ACC112 (cell line): ENCODE measurements at regions not wholly inside any gene's neighbourhood (a gene's known extent, or its start where the extent isn't known, plus 50 kb on each side); places are given as distances from the start of the nearest gene placed in this dataset.

Experiments
- H2AFZ ChIP-seq: fragments of 200-600 bp; sonication (generic); one replicate; pipeline ENCODE4 v1.6.0; 2017; ENCODE audit warnings: antibody characterized with exemption, low read length; ENCODE audit not compliant: unreplicated experiment
- H3K27ac ChIP-seq: fragments of 200-600 bp; sonication (generic); 2 replicates; pipeline ENCODE4 v1.5.1; 2014; ENCODE audit warnings: low read depth, mild to moderate bottlenecking, antibody characterized with exemption, low read length, moderate library complexity
- H3K27me3 ChIP-seq: fragments of 200-600 bp; sonication (generic); 2 replicates; pipeline ENCODE4 v1.6.1; 2014; ENCODE audit warnings: mild to moderate bottlenecking, antibody characterized with exemption, low read length, moderate library complexity, mixed read lengths; ENCODE audit not compliant: insufficient read depth
- H3K36me3 ChIP-seq: fragments of 200-600 bp; sonication (generic); 2 replicates; pipeline ENCODE4 v1.6.1; 2016; ENCODE audit warnings: mild to moderate bottlenecking, antibody characterized with exemption, low read length, moderate library complexity, mixed read lengths; ENCODE audit not compliant: insufficient read depth
- H3K4me1 ChIP-seq: fragments of 200-600 bp; sonication (generic); one replicate; pipeline ENCODE4 v1.6.1; 2016; ENCODE audit warnings: low read length, mixed read lengths; ENCODE audit not compliant: insufficient read depth, unreplicated experiment, control insufficient read depth
- H3K4me3 ChIP-seq: fragments of 200-600 bp; sonication (generic); 2 replicates; pipeline ENCODE4 v1.5.1; 2014; ENCODE audit warnings: mild to moderate bottlenecking, low read depth, low read length
- H3K79me2 ChIP-seq: fragments of 200-600 bp; sonication (generic); one replicate; pipeline ENCODE4 v1.6.0; 2016; ENCODE audit warnings: low read length; ENCODE audit not compliant: control insufficient read depth, unreplicated experiment, insufficient read depth

GRCh38 chr13:91199866-91200265 is 147.6 kb upstream of the MIR17HG start:
- Histone ChIP-seq H3K4me3 (no peak overlapping the region), H3K36me3 (no peaks in the 10 kb centered on the region), H3K27ac (no peak overlapping the region), H3K79me2 (no peaks in the 10 kb centered on the region), H3K4me1 (no peaks in the 10 kb centered on the region), H2AFZ (no peak overlapping the region), H3K27me3 (peaks cover 3% of the 10 kb centered on the region; the same call in 1 of the 2 replicates)

GRCh38 chr13:91200486-91200885 is 147.0 kb upstream of the MIR17HG start:
- peaks cover 3% of the 10 kb centered on the region; the same call in 1 of the 2 replicates for H3K27me3 ChIP-seq
- H3K27ac ChIP-seq = no peak overlapping the region
- H2AFZ ChIP-seq = no peak overlapping the region
- H3K4me1 ChIP-seq = no peaks in the 10 kb centered on the region
- H3K36me3 ChIP-seq = no peaks in the 10 kb centered on the region
- H3K79me2 ChIP-seq = no peaks in the 10 kb centered on the region
- H3K4me3 ChIP-seq = no peak overlapping the region

GRCh38 chr13:91203430-91203829 is 144.1 kb upstream of the MIR17HG start:
- H3K27me3 ChIP-seq = no peaks in the 10 kb centered on the region; the same call in 1 of the 2 replicates
- H2AFZ ChIP-seq = no peak overlapping the region
- H3K4me1 ChIP-seq = no peaks in the 10 kb centered on the region
- H3K79me2 ChIP-seq = no peaks in the 10 kb centered on the region
- no peak overlapping the region for H3K27ac ChIP-seq
- no peak overlapping the region for H3K4me3 ChIP-seq
- no peaks in the 10 kb centered on the region for H3K36me3 ChIP-seq

- Histone ChIP-seq H3K79me2 (no peaks in the 10 kb centered on the region), H3K36me3 (no peaks in the 10 kb centered on the region), H3K4me3 (no peak overlapping the region), H3K4me1 (no peaks in the 10 kb centered on the region), H2AFZ (no peak overlapping the region), H3K27ac (no peak overlapping the region), H3K27me3 (no peaks in the 10 kb centered on the region; the same call in 1 of the 2 replicates)
Measured at GRCh38 chr13:91207261-91207660, 140.2 kb upstream of the MIR17HG start.

GRCh38 chr13:91211510-91211909 is 136.0 kb upstream of the MIR17HG start:
- H3K4me3 ChIP-seq = no peak overlapping the region
- H3K4me1 ChIP-seq = no peaks in the 10 kb centered on the region
- H3K27me3 ChIP-seq = no peaks in the 10 kb centered on the region
- no peaks in the 10 kb centered on the region for H3K79me2 ChIP-seq
- H2AFZ ChIP-seq = no peak overlapping the region
- no peaks in the 10 kb centered on the region for H3K36me3 ChIP-seq
- H3K27ac ChIP-seq = no peak overlapping the region

- no peaks in the 10 kb centered on the region for H3K4me1 ChIP-seq
- no peak overlapping the region for H2AFZ ChIP-seq
- H3K4me3 ChIP-seq = no peak overlapping the region
- no peak overlapping the region for H3K27ac ChIP-seq
- H3K27me3 ChIP-seq = no peaks in the 10 kb centered on the region
- no peaks in the 10 kb centered on the region for H3K36me3 ChIP-seq
- H3K79me2 ChIP-seq = no peaks in the 10 kb centered on the region
Measured at GRCh38 chr13:91212231-91212630, 135.3 kb upstream of the MIR17HG start.

GRCh38 chr13:91214031-91214430 is 133.5 kb upstream of the MIR17HG start:
- no peaks in the 10 kb centered on the region for H3K79me2 ChIP-seq
- H3K36me3 ChIP-seq = no peaks in the 10 kb centered on the region
- H3K4me1 ChIP-seq = no peaks in the 10 kb centered on the region
- peaks cover 4% of the 10 kb centered on the region; the same call in 1 of the 2 replicates for H3K27me3 ChIP-seq
- H2AFZ ChIP-seq = no peak overlapping the region
- no peak overlapping the region for H3K4me3 ChIP-seq
- H3K27ac ChIP-seq = no peak overlapping the region

GRCh38 chr13:91216928-91217700 is 130.4 kb upstream of the MIR17HG start:
- Histone ChIP-seq H3K27me3 (peaks cover 4% of the 10 kb centered on the region; the same call in 1 of the 2 replicates), H3K4me1 (no peaks in the 10 kb centered on the region), H2AFZ (no peak overlapping the region), H3K4me3 (no peak overlapping the region), H3K79me2 (no peaks in the 10 kb centered on the region), H3K27ac (no peak overlapping the region), H3K36me3 (no peaks in the 10 kb centered on the region)

GRCh38 chr13:91219201-91219600 is 128.3 kb upstream of the MIR17HG start:
- no peak overlapping the region for H2AFZ ChIP-seq
- H3K79me2 ChIP-seq = no peaks in the 10 kb centered on the region
- no peak overlapping the region for H3K4me3 ChIP-seq
- no peaks in the 10 kb centered on the region for H3K36me3 ChIP-seq
- H3K27me3 ChIP-seq = peaks cover 4% of the 10 kb centered on the region; the same call in 1 of the 2 replicates
- no peak overlapping the region for H3K27ac ChIP-seq
- no peaks in the 10 kb centered on the region for H3K4me1 ChIP-seq

- Histone ChIP-seq H3K27me3 (peaks cover 4% of the 10 kb centered on the region; the same call in 1 of the 2 replicates), H2AFZ (no peak overlapping the region), H3K79me2 (no peaks in the 10 kb centered on the region), H3K36me3 (no peaks in the 10 kb centered on the region), H3K4me3 (no peak overlapping the region), H3K4me1 (no peaks in the 10 kb centered on the region), H3K27ac (no peak overlapping the region)
Measured at GRCh38 chr13:91220872-91221271, 126.6 kb upstream of the MIR17HG start.

- H3K27me3 ChIP-seq = no peaks in the 10 kb centered on the region
- H3K79me2 ChIP-seq = no peaks in the 10 kb centered on the region
- no peaks in the 10 kb centered on the region for H3K36me3 ChIP-seq
- no peak overlapping the region for H3K27ac ChIP-seq
- H2AFZ ChIP-seq = no peak overlapping the region
- H3K4me1 ChIP-seq = no peaks in the 10 kb centered on the region
- H3K4me3 ChIP-seq = no peak overlapping the region
Measured at GRCh38 chr13:91228108-91228507, 119.4 kb upstream of the MIR17HG start.
